Keratinocyte (primary cell): ENCODE measurements at regions not wholly inside any gene's neighbourhood (a gene's known extent, or its start where the extent isn't known, plus 50 kb on each side); places are given as distances from the start of the nearest gene placed in this dataset.
"Not testable (repeated sequence)": the region's sequence is repeated elsewhere in the genome, so short reads cannot be mapped to it uniquely, and the experiment has no call there.

Source experiments
- DNase-seq: peaks from one replicate; pipeline ENCODE4 v3.0.0-alpha.2; 2011; ENCODE audit warnings: low read depth, missing footprints, low spot score
- FAIRE-seq: peaks from 2 replicates; lab custom pipeline; 2011; peaks lifted over from hg19 to GRCh38; lab: Jason Lieb, UNC
- H2AFZ ChIP-seq: 2 replicates; pipeline ENCODE4 v1.6.0; 2012; ENCODE audit warnings: low read length, control low read depth, inconsistent platforms; ENCODE audit not compliant: control insufficient read depth
- H3K27ac ChIP-seq: 2 replicates; pipeline ENCODE4 v1.5.1; 2011; ENCODE audit warnings: low read length; ENCODE audit not compliant: control insufficient read depth, insufficient read depth
- H3K27me3 ChIP-seq: 3 replicates; pipeline ENCODE4 v1.6.0; 2011; ENCODE audit warnings: low read length; ENCODE audit not compliant: control insufficient read depth, insufficient read depth; ENCODE audit errors: extremely low read depth
- H3K36me3 ChIP-seq, 2 experiments: 2 replicates in 1 of 2; 3 replicates in 1 of 2; pipeline ENCODE4 v1.5.1; 2011; ENCODE audit warnings: low read length in 2 of 2, mild to moderate bottlenecking in 1 of 2; ENCODE audit not compliant: control insufficient read depth in 2 of 2, insufficient read depth in 2 of 2; ENCODE audit errors: extremely low read depth in 1 of 2
- H3K4me1 ChIP-seq: 3 replicates; pipeline ENCODE4 v1.5.1; 2011; ENCODE audit warnings: low read length; ENCODE audit not compliant: control insufficient read depth, insufficient read depth; ENCODE audit errors: extremely low read depth
- H3K4me2 ChIP-seq: 3 replicates; pipeline ENCODE4 v1.6.0; 2011; ENCODE audit warnings: low read depth, low read length; ENCODE audit not compliant: control insufficient read depth, insufficient read depth; ENCODE audit errors: extremely low read depth
- H3K4me3 ChIP-seq, 3 experiments: fragments of 200-600 bp in 1 of 3; sonication (generic) in 1 of 3; 2 replicates in 2 of 3; 3 replicates in 1 of 3; pipeline ENCODE4 v1.5.1; 2011 to 2016; ENCODE audit warnings: low read length in 3 of 3, mild to moderate bottlenecking in 3 of 3, control low read depth in 2 of 3, inconsistent platforms in 1 of 3, low read depth in 1 of 3, mixed read lengths in 1 of 3, mixed run types in 1 of 3, moderate library complexity in 1 of 3; ENCODE audit not compliant: control insufficient read depth in 2 of 3, insufficient read depth in 2 of 3; ENCODE audit errors: extremely low read depth in 1 of 3
- H3K79me2 ChIP-seq: 2 replicates; pipeline ENCODE4 v1.6.0; 2012; ENCODE audit warnings: low read length; ENCODE audit not compliant: control insufficient read depth, insufficient read depth
- H3K9ac ChIP-seq: 3 replicates; pipeline ENCODE4 v1.6.0; 2011; ENCODE audit warnings: low read length; ENCODE audit not compliant: control insufficient read depth, insufficient read depth; ENCODE audit errors: extremely low read depth
- H3K9me1 ChIP-seq: 3 replicates; pipeline ENCODE4 v1.6.0; 2011; ENCODE audit warnings: low read length; ENCODE audit not compliant: control insufficient read depth, insufficient read depth; ENCODE audit errors: extremely low read depth
- H3K9me3 ChIP-seq: 2 replicates; pipeline ENCODE4 v1.5.1; 2012; ENCODE audit warnings: low read depth, low read length; ENCODE audit not compliant: control insufficient read depth
- H4K20me1 ChIP-seq: 3 replicates; pipeline ENCODE4 v1.6.0; 2011; ENCODE audit warnings: low read length; ENCODE audit not compliant: control insufficient read depth, insufficient read depth; ENCODE audit errors: extremely low read depth
- dilution Hi-C: fragments of 300-500 bp; cut with MboI; formaldehyde crosslinking; loops from one replicate; pipeline ENCODE4 v1.7.0; 2020; ENCODE audit warnings: low sequenced_read_pairs; ENCODE audit not compliant: extremely low pct_ligation_motif_present

GRCh38 chr2:89153210-89153609 lies 461.7 kb downstream of the RPIA start:
- H3K27me3 ChIP-seq, H3K79me2 ChIP-seq, H2AFZ ChIP-seq, FAIRE-seq, H3K36me3 ChIP-seq, H3K27ac ChIP-seq, H3K9me3 ChIP-seq, H3K4me2 ChIP-seq, H4K20me1 ChIP-seq, DNase-seq, dilution Hi-C loops, H3K9ac ChIP-seq, H3K9me1 ChIP-seq, H3K4me3 ChIP-seq, H3K4me1 ChIP-seq: not testable (repeated sequence)

DNA sequence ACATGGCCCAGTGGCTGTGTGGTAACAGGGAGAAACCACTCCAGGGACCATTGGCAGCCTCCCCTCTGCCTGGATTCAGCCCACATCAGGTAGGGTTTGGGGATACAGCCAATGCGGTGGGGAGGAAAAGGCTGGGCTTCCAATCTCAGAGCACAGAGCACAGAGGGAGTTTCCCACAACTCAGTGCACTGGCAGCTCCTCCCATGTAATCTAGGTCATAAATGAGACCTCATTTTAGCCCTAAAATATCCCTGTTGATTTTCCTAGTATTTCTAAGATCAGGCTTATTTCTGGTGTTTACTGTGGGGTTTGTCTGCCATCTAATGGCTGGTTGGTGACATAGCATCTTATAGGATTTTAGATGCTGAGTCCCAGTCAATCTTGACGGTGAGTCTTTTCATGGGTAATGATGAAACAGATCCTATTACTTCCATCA lies 462.8 kb downstream of the RPIA start:
- dilution Hi-C loops = not testable (repeated sequence)
- peak; percentile 81 for FAIRE-seq

GRCh38 chr2:89160306-89160705 lies 468.8 kb downstream of the RPIA start:
- DNase-seq, FAIRE-seq, H3K9me1 ChIP-seq, H3K9me3 ChIP-seq, H3K9ac ChIP-seq, H4K20me1 ChIP-seq, H2AFZ ChIP-seq, dilution Hi-C loops, H3K27me3 ChIP-seq, H3K4me2 ChIP-seq, H3K27ac ChIP-seq, H3K4me1 ChIP-seq, H3K4me3 ChIP-seq, H3K79me2 ChIP-seq, H3K36me3 ChIP-seq: not testable (repeated sequence)

More for the DNA sequence above, 462.8 kb downstream of the RPIA start:
- not testable (repeated sequence) for H2AFZ ChIP-seq, H3K9me1 ChIP-seq, H3K36me3 ChIP-seq, H3K4me3 ChIP-seq, DNase-seq, H3K79me2 ChIP-seq, H3K27me3 ChIP-seq, H3K4me1 ChIP-seq, H3K27ac ChIP-seq, H4K20me1 ChIP-seq, H3K9me3 ChIP-seq, H3K4me2 ChIP-seq, H3K9ac ChIP-seq

DNA sequence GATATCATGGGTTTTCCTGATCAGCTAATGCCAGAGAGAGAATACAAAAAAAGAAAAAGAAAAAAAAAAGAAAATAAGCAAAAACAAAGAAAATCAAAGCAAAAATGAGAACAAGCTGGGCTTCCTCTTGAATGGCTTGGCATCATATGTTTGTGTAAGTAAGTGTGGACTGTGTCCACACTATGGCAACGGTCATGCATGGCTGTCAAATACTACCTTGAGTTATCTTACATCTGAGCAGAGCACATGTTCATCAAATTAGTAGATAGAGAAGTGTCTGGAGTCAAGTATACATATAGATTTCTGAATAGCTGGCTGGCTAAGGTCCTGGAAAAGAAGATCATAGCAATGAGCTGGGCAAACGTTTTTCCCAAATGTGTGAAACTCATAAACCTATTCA lies 470.2 kb downstream of the RPIA start:
- H3K9ac ChIP-seq, H3K9me1 ChIP-seq, H3K27ac ChIP-seq, H3K4me2 ChIP-seq, dilution Hi-C loops, H3K9me3 ChIP-seq, FAIRE-seq, H2AFZ ChIP-seq, H3K79me2 ChIP-seq, H3K27me3 ChIP-seq, H3K4me3 ChIP-seq, H3K36me3 ChIP-seq, H3K4me1 ChIP-seq, DNase-seq, H4K20me1 ChIP-seq: not testable (repeated sequence)

- H3K4me3 ChIP-seq, H3K4me2 ChIP-seq, H4K20me1 ChIP-seq, H3K27me3 ChIP-seq, H3K9me1 ChIP-seq, H3K27ac ChIP-seq, dilution Hi-C loops, H3K9me3 ChIP-seq, H2AFZ ChIP-seq, H3K36me3 ChIP-seq, FAIRE-seq, H3K4me1 ChIP-seq, H3K79me2 ChIP-seq, DNase-seq, H3K9ac ChIP-seq: not testable (repeated sequence)
Measured at GRCh38 chr2:89170506-89171173, 479.2 kb downstream of the RPIA start.
